CD4-positive, alpha-beta T cell (primary cell): ENCODE measurements at regions not wholly inside any gene's neighbourhood (a gene's known extent, or its start where the extent isn't known, plus 50 kb on each side); places are given as distances from the start of the nearest gene placed in this dataset.

Source experiments
- ATAC-seq: fragments of 200-7000 bp; cut with Tn5 transposase; one replicate; pipeline ENCODE4 v1.10.0; 2022; ENCODE audit warnings: mild to moderate bottlenecking; ENCODE audit not compliant: poor library complexity
- CTCF ChIA-PET: fragments of 350-600 bp; sonication (Branson Sonifier 250); formaldehyde crosslinking; loops from one replicate; lab custom pipeline; 2021; ENCODE audit warnings: antibody characterized with exemption, inconsistent platforms; lab: Charles Lee
- POLR2A ChIA-PET: fragments of 350-600 bp; sonication (Branson Sonifier 250); formaldehyde crosslinking; loops from one replicate; lab custom pipeline; 2021; ENCODE audit warnings: antibody characterized with exemption, inconsistent platforms; lab: Charles Lee
- DNase-seq, 14 experiments: peaks; one replicate each; pipeline ENCODE4 v3.0.0-alpha.2; 2013 to 2020; ENCODE audit warnings: mixed read lengths in 2 of 14
- H3K27ac ChIP-seq, 2 donors: one replicate each; pipeline versions ENCODE4 v1.5.1 to v1.7.0; 2013; ENCODE audit warnings: low read length in 2 of 2, low read depth in 1 of 2, mild to moderate bottlenecking in 1 of 2
- H3K27me3 ChIP-seq, 2 experiments: 1 replicate in 1 of 2; 2 replicates in 1 of 2; pipeline versions ENCODE4 v1.6.1 to v1.7.0; 2013; ENCODE audit warnings: low read length in 2 of 2, control low read depth in 1 of 2, mild to moderate bottlenecking in 1 of 2, moderate library complexity in 1 of 2; ENCODE audit not compliant: insufficient read depth in 2 of 2, control insufficient read depth in 1 of 2
- H3K36me3 ChIP-seq: one replicate; pipeline ENCODE4 v1.6.1; 2013; ENCODE audit warnings: low read length, control low read depth; ENCODE audit not compliant: insufficient read depth
- H3K4me1 ChIP-seq: one replicate; pipeline ENCODE4 v1.6.1; 2013; ENCODE audit warnings: low read length, control low read depth; ENCODE audit not compliant: insufficient read depth
- H3K4me3 ChIP-seq: one replicate; pipeline ENCODE4 v1.5.1; 2013; ENCODE audit warnings: mild to moderate bottlenecking, low read length, moderate library complexity
- H3K9me3 ChIP-seq, 2 experiments: 1 replicate in 1 of 2; 2 replicates in 1 of 2; pipeline versions ENCODE4 v1.6.1 to v1.7.0; 2013; ENCODE audit warnings: low read length in 2 of 2, mild to moderate bottlenecking in 2 of 2, control low read depth in 1 of 2, moderate library complexity in 1 of 2; ENCODE audit not compliant: control insufficient read depth in 1 of 2, insufficient read depth in 1 of 2
- H3K27ac Mint-ChIP-seq: one replicate; pipeline ENCODE4 v1.8.0; 2020; ENCODE audit warnings: mixed read lengths
- H3K27me3 Mint-ChIP-seq: one replicate; pipeline ENCODE4 v1.8.0; 2021; ENCODE audit warnings: mixed read lengths
- H3K36me3 Mint-ChIP-seq: one replicate; pipeline ENCODE4 v1.8.0; 2021; ENCODE audit warnings: low read depth, mixed read lengths
- H3K4me1 Mint-ChIP-seq: one replicate; pipeline ENCODE4 v1.8.0; 2021; ENCODE audit warnings: low read depth, mixed read lengths
- H3K4me3 Mint-ChIP-seq: one replicate; pipeline ENCODE4 v1.8.0; 2020; ENCODE audit warnings: mild to moderate bottlenecking, mixed read lengths
- H3K9me3 Mint-ChIP-seq: one replicate; pipeline ENCODE4 v1.8.0; 2020; ENCODE audit warnings: mixed read lengths
- intact Hi-C, 2 experiments: fragments of 100-400 bp; cut with DNase I in 1 of 2; cut with micrococcal nuclease in 1 of 2; formaldehyde crosslinking; loops; one replicate each; pipeline versions ENCODE4 v1.15.1 to v1.9.0; 2023 to 2025; cut with DNase I, micrococcal nuclease
- TF ChIP-seq, protein P1 (sequence below): fragments of 200-600 bp; IDR thresholded peaks from one replicate; pipeline ENCODE4 v1.8.0; 2022; ENCODE audit warnings: antibody characterized with exemption, mild to moderate bottlenecking

DNA sequence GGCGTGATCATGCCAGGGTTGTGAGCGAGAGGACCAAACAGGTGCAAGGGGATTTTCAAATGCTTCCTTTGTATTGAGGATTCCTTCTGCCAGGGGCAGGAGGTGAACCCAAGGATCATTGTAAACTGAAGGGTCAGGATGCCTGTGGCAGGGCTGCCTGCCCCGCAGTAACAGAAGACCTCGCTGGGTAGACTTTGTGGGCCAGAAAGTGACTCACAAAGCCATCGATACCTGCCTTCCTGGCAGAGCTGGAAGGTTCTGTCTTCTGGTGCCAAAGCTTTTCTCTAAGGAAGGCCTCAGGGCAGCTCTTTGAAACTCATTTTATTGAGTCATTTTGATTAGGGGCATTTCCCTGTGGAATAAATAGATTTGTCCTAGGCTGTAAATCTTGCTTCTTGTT is 223.4 kb downstream of the ICE1 start:
- ChIA-PET POLR2A (no interaction called here), CTCF (no interaction called here)
- H3K27me3 ChIP-seq = no peaks in the 10 kb centered on the region
- H3K27ac Mint-ChIP-seq = no peak overlapping the region
- H3K36me3 ChIP-seq = no peaks in the 10 kb centered on the region
- H3K9me3 ChIP-seq = no peaks in the 10 kb centered on the region
- no peaks in the 10 kb centered on the region for H3K4me1 ChIP-seq
- no peaks in the 10 kb centered on the region for H3K36me3 Mint-ChIP-seq
- no peak for ATAC-seq
- H3K27ac ChIP-seq = no peak overlapping the region
- no peak overlapping the region for H3K4me3 Mint-ChIP-seq
- peaks cover 3% of the 10 kb centered on the region for H3K27me3 Mint-ChIP-seq
- intact Hi-C loops = no loop called here
- TF ChIP-seq, protein P1, sequence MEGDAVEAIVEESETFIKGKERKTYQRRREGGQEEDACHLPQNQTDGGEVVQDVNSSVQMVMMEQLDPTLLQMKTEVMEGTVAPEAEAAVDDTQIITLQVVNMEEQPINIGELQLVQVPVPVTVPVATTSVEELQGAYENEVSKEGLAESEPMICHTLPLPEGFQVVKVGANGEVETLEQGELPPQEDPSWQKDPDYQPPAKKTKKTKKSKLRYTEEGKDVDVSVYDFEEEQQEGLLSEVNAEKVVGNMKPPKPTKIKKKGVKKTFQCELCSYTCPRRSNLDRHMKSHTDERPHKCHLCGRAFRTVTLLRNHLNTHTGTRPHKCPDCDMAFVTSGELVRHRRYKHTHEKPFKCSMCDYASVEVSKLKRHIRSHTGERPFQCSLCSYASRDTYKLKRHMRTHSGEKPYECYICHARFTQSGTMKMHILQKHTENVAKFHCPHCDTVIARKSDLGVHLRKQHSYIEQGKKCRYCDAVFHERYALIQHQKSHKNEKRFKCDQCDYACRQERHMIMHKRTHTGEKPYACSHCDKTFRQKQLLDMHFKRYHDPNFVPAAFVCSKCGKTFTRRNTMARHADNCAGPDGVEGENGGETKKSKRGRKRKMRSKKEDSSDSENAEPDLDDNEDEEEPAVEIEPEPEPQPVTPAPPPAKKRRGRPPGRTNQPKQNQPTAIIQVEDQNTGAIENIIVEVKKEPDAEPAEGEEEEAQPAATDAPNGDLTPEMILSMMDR = no peak
- H3K9me3 Mint-ChIP-seq = peaks cover 2% of the 10 kb centered on the region
- no peak for DNase-seq
- no peaks in the 10 kb centered on the region for H3K4me1 Mint-ChIP-seq
- H3K4me3 ChIP-seq = no peak overlapping the region

DNA sequence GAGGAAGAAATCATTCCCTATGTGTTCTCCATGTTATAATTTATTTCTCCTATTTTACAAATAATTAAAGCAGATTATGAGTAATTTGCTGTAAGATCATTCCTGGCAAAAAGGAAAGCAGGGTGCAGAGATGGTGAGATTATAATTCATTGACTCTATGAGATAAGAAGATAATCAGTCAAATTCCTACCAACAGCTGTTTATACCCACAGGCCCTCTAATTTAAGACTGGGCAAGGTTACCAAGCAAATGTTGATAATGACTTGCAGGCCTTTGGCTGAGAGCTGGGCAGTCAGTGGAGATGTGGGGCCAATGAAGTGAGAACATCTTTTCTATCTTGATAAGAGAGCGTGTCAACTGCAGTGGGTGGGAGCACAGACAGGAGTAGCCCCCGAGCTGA is 222.7 kb downstream of the ICE1 start:
- no peaks in the 10 kb centered on the region for H3K27me3 ChIP-seq
- H3K9me3 ChIP-seq = no peaks in the 10 kb centered on the region
- H3K4me1 Mint-ChIP-seq = no peaks in the 10 kb centered on the region
- POLR2A ChIA-PET = no interaction called here
- intact Hi-C loops = no loop called here
- no peak overlapping the region for H3K27ac ChIP-seq
- no peaks in the 10 kb centered on the region for H3K36me3 ChIP-seq
- no peak overlapping the region for H3K27ac Mint-ChIP-seq
- no peak overlapping the region for H3K4me3 ChIP-seq
- H3K27me3 Mint-ChIP-seq = peaks cover 3% of the 10 kb centered on the region
- H3K4me1 ChIP-seq = no peaks in the 10 kb centered on the region
- H3K36me3 Mint-ChIP-seq = no peaks in the 10 kb centered on the region
- TF ChIP-seq, protein P1 = no peak
- DNase-seq = no peak
- no peak for ATAC-seq
- H3K4me3 Mint-ChIP-seq = no peak overlapping the region
- H3K9me3 Mint-ChIP-seq = peaks cover 2% of the 10 kb centered on the region
- CTCF ChIA-PET = no interaction called here

DNA sequence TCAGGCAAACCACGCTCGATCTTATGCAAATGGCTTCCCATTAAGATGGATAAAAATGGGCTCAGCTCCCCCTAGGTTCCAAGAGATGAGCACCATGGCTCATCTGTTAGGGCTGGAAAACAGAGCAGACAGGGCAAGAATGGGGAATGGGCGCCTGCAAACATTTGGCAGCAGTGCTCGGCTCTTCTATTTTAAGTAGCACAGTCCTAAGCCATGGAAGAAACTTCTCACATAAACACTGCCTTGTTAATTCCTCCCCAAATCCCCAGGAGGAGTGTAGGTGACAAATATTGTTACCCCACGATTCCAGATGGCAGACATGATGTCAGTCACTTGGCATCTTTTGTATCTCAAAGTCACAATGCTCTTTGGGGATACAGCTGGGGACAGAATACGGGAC is 221.8 kb downstream of the ICE1 start:
- intact Hi-C loops = no loop called here
- peaks cover 8% of the 10 kb centered on the region for H3K27me3 Mint-ChIP-seq

More for the DNA sequence above, 221.8 kb downstream of the ICE1 start:
- Histone ChIP-seq H3K4me1 (no peaks in the 10 kb centered on the region), H3K4me3 (no peak overlapping the region), H3K36me3 (no peaks in the 10 kb centered on the region), H3K27ac (no peak overlapping the region), H3K27me3 (no peaks in the 10 kb centered on the region), H3K9me3 (no peaks in the 10 kb centered on the region)
- ChIA-PET CTCF (no interaction called here), POLR2A (no interaction called here)
- H3K27ac Mint-ChIP-seq = no peak overlapping the region
- ATAC-seq (no peak), DNase-seq (no peak)
- TF ChIP-seq, protein P1 = no peak
- H3K36me3 Mint-ChIP-seq = no peaks in the 10 kb centered on the region
- H3K4me1 Mint-ChIP-seq = no peaks in the 10 kb centered on the region
- no peak overlapping the region for H3K4me3 Mint-ChIP-seq
- peaks cover 2% of the 10 kb centered on the region for H3K9me3 Mint-ChIP-seq
